ENCODE measurements at regions not wholly inside any gene's neighbourhood (a gene's known extent, or its start where the extent isn't known, plus 50 kb on each side); places are given as distances from the start of the nearest gene placed in this dataset.

- no peak for TF ChIP-seq ZNF407 (IDR thresholded peaks at IDR 0.05; ENCODE audit: low read depth)
- TF ChIP-seq SNIP1 (IDR thresholded peaks at IDR 0.05; ENCODE audit: low read depth): no peak
- TF ChIP-seq NCOA4 (IDR thresholded peaks at IDR 0.05; ENCODE audit: partially characterized antibody): no peak
- TF ChIP-seq ILK (tag; IDR thresholded peaks at IDR 0.05; ENCODE audit: borderline replicate concordance, low read depth): no peak
- no peak for TF ChIP-seq ZNF184 (CRISPR knock-in tag; IDR thresholded peaks at IDR 0.05)
- no peak for TF ChIP-seq SNRNP70 (optimal IDR thresholded peaks at IDR 0.05; ENCODE audit: low read depth, low read length)
- TF ChIP-seq, protein P1, sequence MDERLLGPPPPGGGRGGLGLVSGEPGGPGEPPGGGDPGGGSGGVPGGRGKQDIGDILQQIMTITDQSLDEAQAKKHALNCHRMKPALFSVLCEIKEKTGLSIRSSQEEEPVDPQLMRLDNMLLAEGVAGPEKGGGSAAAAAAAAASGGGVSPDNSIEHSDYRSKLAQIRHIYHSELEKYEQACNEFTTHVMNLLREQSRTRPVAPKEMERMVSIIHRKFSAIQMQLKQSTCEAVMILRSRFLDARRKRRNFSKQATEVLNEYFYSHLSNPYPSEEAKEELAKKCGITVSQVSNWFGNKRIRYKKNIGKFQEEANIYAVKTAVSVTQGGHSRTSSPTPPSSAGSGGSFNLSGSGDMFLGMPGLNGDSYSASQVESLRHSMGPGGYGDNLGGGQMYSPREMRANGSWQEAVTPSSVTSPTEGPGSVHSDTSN (CRISPR knock-in tag; IDR thresholded peaks at IDR 0.05; ENCODE audit: low read depth): no peak
- TF ChIP-seq, protein P1 (tag; conservative IDR thresholded peaks at IDR 0.05; ENCODE audit: low read depth): peak; percentile 88
- no peak for TF ChIP-seq RFX1 (IDR thresholded peaks at IDR 0.05)
- TF ChIP-seq MEF2D (tag; conservative IDR thresholded peaks at IDR 0.05; ENCODE audit: low read depth): no peak; the same call in 1 of the 2 replicates
- TF ChIP-seq, protein P2, sequence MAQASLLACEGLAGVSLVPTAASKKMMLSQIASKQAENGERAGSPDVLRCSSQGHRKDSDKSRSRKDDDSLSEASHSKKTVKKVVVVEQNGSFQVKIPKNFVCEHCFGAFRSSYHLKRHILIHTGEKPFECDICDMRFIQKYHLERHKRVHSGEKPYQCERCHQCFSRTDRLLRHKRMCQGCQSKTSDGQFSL (CRISPR knock-in tag; IDR thresholded peaks at IDR 0.05): no peak
- TF ChIP-seq, protein P2 (tag; IDR thresholded peaks at IDR 0.05): peak in 1 of 2 experiments; percentile 88; a peak in 2 of 4 replicates
- TF ChIP-seq CXXC5 (CRISPR knock-in tag; IDR thresholded peaks at IDR 0.05): peak; percentile 75
- TF ChIP-seq ZNF239 (CRISPR knock-in tag; IDR thresholded peaks at IDR 0.05): peak; percentile 52; the same call in 1 of the 2 replicates
- TF ChIP-seq DPF2 (IDR thresholded peaks at IDR 0.05): peak; percentile 56; the same call in 1 of the 2 replicates
These were observed 169.9 kb downstream of the NNT start (continued) for GRCh38 chr5:43772764-43773477.
